Uterus (tissue), 2 donors: ENCODE measurements at regions not wholly inside any gene's neighbourhood (a gene's known extent, or its start where the extent isn't known, plus 50 kb on each side); places are given as distances from the start of the nearest gene placed in this dataset.

Source experiments
- CTCF ChIP-seq, 4 experiments: fragments of 200-600 bp in 2 of 4; fragments of 450-650 bp in 2 of 4; sonication (generic) in 2 of 4; IDR thresholded peaks; one replicate each; pipeline ENCODE4 v1.5.1; 2016 to 2019; ENCODE audit warnings: antibody characterized with exemption in 4 of 4, mild to moderate bottlenecking in 2 of 4, moderate library complexity in 1 of 4
- POLR2A ChIP-seq, 2 donors: fragments of 450-650 bp; IDR thresholded peaks; one replicate each; pipeline ENCODE4 v1.6.1; 2016; ENCODE audit warnings: antibody characterized with exemption in 2 of 2, mild to moderate bottlenecking in 1 of 2, moderate library complexity in 1 of 2

- no peak for TF ChIP-seq CTCF (IDR thresholded peaks at IDR 0.05)
- no peak for TF ChIP-seq POLR2A (IDR thresholded peaks at IDR 0.05)
Observed at GRCh38 chr3:76372497-76372896, 587.1 kb upstream of the ZNF717 start.
